NB4 (cell line): ENCODE measurements at regions not wholly inside any gene's neighbourhood (a gene's known extent, or its start where the extent isn't known, plus 50 kb on each side); places are given as distances from the start of the nearest gene placed in this dataset.

Experiments
- CTCF ChIP-seq: IDR thresholded peaks from one replicate; pipeline ENCODE4 v1.5.1; 2012; ENCODE audit warnings: low read depth, low read length
- MAX ChIP-seq: IDR thresholded peaks from 2 replicates; pipeline ENCODE4 v1.6.1; 2011; ENCODE audit warnings: low read depth, low read length
- MYC ChIP-seq: IDR thresholded peaks from 2 replicates; pipeline ENCODE4 v1.6.1; 2011; ENCODE audit warnings: low read depth, low read length
- POLR2A ChIP-seq: IDR thresholded peaks from 2 replicates; pipeline ENCODE4 v1.6.1; 2011; ENCODE audit warnings: mild to moderate bottlenecking; ENCODE audit not compliant: insufficient read length; ENCODE audit errors: extremely low read depth

- TF ChIP-seq CTCF (no peak), POLR2A (no peak), MYC (no peak), MAX (no peak)
These were observed 250.6 kb downstream of the KBTBD8 start for GRCh38 chr3:67248726-67249125.
